ENCODE measurements at regions not wholly inside any gene's neighbourhood (a gene's known extent, or its start where the extent isn't known, plus 50 kb on each side); places are given as distances from the start of the nearest gene placed in this dataset.

- Histone ChIP-seq H3K4me3 (ENCODE audit: low read depth in 1 of 3, low read length in 3 of 3) (no peak overlapping the region), H3K36me3 (ENCODE audit: control insufficient read depth in 4 of 4, insufficient read depth in 3 of 4, low read depth in 1 of 4, low read length in 3 of 4) (no peaks in the 10 kb centered on the region), H3K9me3 (ENCODE audit: control insufficient read depth in 4 of 4, low read length in 3 of 4) (no peaks in the 10 kb centered on the region), H3K4me1 (ENCODE audit: control insufficient read depth in 4 of 4, insufficient read depth in 4 of 4, low read length in 3 of 4) (no peaks in the 10 kb centered on the region), H3K9ac (ENCODE audit: low read depth in 1 of 2, low read length in 2 of 2) (no peak overlapping the region), H3K27ac (ENCODE audit: low read depth in 1 of 2, low read length in 2 of 2) (no peak overlapping the region), H3K27me3 (ENCODE audit: control insufficient read depth in 4 of 4, insufficient read depth in 4 of 4, low read length in 3 of 4) (no peaks in the 10 kb centered on the region)
- DNase-seq (ENCODE audit: low spot score), result no peak
- TF ChIP-seq HNF4A (conservative IDR thresholded peaks at IDR 0.05), result no peak
- no peak for TF ChIP-seq FOXA2 (IDR thresholded peaks at IDR 0.05)
- TF ChIP-seq RAD21 (IDR thresholded peaks at IDR 0.05), result no peak
- TF ChIP-seq, protein P1, sequence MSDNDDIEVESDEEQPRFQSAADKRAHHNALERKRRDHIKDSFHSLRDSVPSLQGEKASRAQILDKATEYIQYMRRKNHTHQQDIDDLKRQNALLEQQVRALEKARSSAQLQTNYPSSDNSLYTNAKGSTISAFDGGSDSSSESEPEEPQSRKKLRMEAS (IDR thresholded peaks at IDR 0.05), result no peak
- TF ChIP-seq JUND (IDR thresholded peaks at IDR 0.05), result no peak
- no peak for TF ChIP-seq CTCF (IDR thresholded peaks at IDR 0.05; ENCODE audit: low read depth, low read length, missing input control)
- TF ChIP-seq GABPA (IDR thresholded peaks at IDR 0.05 in 1 of 2, conservative IDR thresholded peaks at IDR 0.05 in 1 of 2), result no peak
- no peak for TF ChIP-seq EGR1 (IDR thresholded peaks at IDR 0.05; ENCODE audit: low read depth in 2 of 2)
- TF ChIP-seq, protein P2, sequence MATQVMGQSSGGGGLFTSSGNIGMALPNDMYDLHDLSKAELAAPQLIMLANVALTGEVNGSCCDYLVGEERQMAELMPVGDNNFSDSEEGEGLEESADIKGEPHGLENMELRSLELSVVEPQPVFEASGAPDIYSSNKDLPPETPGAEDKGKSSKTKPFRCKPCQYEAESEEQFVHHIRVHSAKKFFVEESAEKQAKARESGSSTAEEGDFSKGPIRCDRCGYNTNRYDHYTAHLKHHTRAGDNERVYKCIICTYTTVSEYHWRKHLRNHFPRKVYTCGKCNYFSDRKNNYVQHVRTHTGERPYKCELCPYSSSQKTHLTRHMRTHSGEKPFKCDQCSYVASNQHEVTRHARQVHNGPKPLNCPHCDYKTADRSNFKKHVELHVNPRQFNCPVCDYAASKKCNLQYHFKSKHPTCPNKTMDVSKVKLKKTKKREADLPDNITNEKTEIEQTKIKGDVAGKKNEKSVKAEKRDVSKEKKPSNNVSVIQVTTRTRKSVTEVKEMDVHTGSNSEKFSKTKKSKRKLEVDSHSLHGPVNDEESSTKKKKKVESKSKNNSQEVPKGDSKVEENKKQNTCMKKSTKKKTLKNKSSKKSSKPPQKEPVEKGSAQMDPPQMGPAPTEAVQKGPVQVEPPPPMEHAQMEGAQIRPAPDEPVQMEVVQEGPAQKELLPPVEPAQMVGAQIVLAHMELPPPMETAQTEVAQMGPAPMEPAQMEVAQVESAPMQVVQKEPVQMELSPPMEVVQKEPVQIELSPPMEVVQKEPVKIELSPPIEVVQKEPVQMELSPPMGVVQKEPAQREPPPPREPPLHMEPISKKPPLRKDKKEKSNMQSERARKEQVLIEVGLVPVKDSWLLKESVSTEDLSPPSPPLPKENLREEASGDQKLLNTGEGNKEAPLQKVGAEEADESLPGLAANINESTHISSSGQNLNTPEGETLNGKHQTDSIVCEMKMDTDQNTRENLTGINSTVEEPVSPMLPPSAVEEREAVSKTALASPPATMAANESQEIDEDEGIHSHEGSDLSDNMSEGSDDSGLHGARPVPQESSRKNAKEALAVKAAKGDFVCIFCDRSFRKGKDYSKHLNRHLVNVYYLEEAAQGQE (IDR thresholded peaks at IDR 0.05), result no peak
- no peak for TF ChIP-seq HNF4G (IDR thresholded peaks at IDR 0.05)
- TF ChIP-seq NR2F2 (IDR thresholded peaks at IDR 0.05), result no peak
- no peak for TF ChIP-seq FOXA1 (IDR thresholded peaks at IDR 0.05)
- TF ChIP-seq SP1 (IDR thresholded peaks at IDR 0.05), result no peak
- 86% methylated on average over 3 of the region's 3 CpGs for WGBS
Measured at GRCh38 chr2:34402376-34402775, 803.3 kb upstream of the FAM98A start.

- H3K36me3 ChIP-seq (ENCODE audit: control insufficient read depth in 4 of 4, insufficient read depth in 3 of 4, low read depth in 1 of 4, low read length in 3 of 4), result no peaks in the 10 kb centered on the region
- no peak overlapping the region for H3K9ac ChIP-seq (ENCODE audit: low read depth in 1 of 2, low read length in 2 of 2)
- TF ChIP-seq HNF4A (conservative IDR thresholded peaks at IDR 0.05) (no peak), FOXA2 (IDR thresholded peaks at IDR 0.05) (no peak), ATF3 (IDR thresholded peaks at IDR 0.05) (no peak)
- DNase-seq (ENCODE audit: low spot score), result no peak
- H3K4me3 ChIP-seq (ENCODE audit: low read depth in 1 of 3, low read length in 3 of 3), result no peak overlapping the region
- H3K4me1 ChIP-seq (ENCODE audit: control insufficient read depth in 4 of 4, insufficient read depth in 4 of 4, low read length in 3 of 4), result no peaks in the 10 kb centered on the region
- 75% methylated on average over 5 of the region's 5 CpGs for WGBS
- no peak overlapping the region for H3K27ac ChIP-seq (ENCODE audit: low read depth in 1 of 2, low read length in 2 of 2)
- no peaks in the 10 kb centered on the region for H3K27me3 ChIP-seq (ENCODE audit: control insufficient read depth in 4 of 4, insufficient read depth in 4 of 4, low read length in 3 of 4)
- H3K9me3 ChIP-seq (ENCODE audit: control insufficient read depth in 4 of 4, low read length in 3 of 4), result no peaks in the 10 kb centered on the region
Measured at GRCh38 chr2:34401186-34401585, 802.1 kb upstream of the FAM98A start.

GRCh38 chr2:34388446-34388845 is 789.3 kb upstream of the FAM98A start:
- no peak for DNase-seq (ENCODE audit: low spot score)
- WGBS, result 39% methylated on average over 2 of the region's 2 CpGs
- H3K9ac ChIP-seq (ENCODE audit: low read depth in 1 of 2, low read length in 2 of 2), result no peak overlapping the region
- H3K4me1 ChIP-seq (ENCODE audit: control insufficient read depth in 4 of 4, insufficient read depth in 4 of 4, low read length in 3 of 4), result no peaks in the 10 kb centered on the region
- H3K9me3 ChIP-seq (ENCODE audit: control insufficient read depth in 4 of 4, low read length in 3 of 4), result no peaks in the 10 kb centered on the region
- no peak overlapping the region for H3K4me3 ChIP-seq (ENCODE audit: low read depth in 1 of 3, low read length in 3 of 3)
- H3K36me3 ChIP-seq (ENCODE audit: control insufficient read depth in 4 of 4, insufficient read depth in 3 of 4, low read depth in 1 of 4, low read length in 3 of 4), result no peaks in the 10 kb centered on the region
- no peaks in the 10 kb centered on the region for H3K27me3 ChIP-seq (ENCODE audit: control insufficient read depth in 4 of 4, insufficient read depth in 4 of 4, low read length in 3 of 4)
- no peak overlapping the region for H3K27ac ChIP-seq (ENCODE audit: low read depth in 1 of 2, low read length in 2 of 2)
- TF ChIP-seq, protein P1 (IDR thresholded peaks at IDR 0.05), result no peak
- TF ChIP-seq RXRA (IDR thresholded peaks at IDR 0.05) (no peak), FOXA1 (IDR thresholded peaks at IDR 0.05) (no peak), ATF3 (IDR thresholded peaks at IDR 0.05) (no peak), HNF4A (conservative IDR thresholded peaks at IDR 0.05) (no peak), FOXA2 (IDR thresholded peaks at IDR 0.05) (no peak), JUND (IDR thresholded peaks at IDR 0.05) (no peak), YY1 (IDR thresholded peaks at IDR 0.05) (no peak), TAF1 (conservative IDR thresholded peaks at IDR 0.05) (no peak), EGR1 (IDR thresholded peaks at IDR 0.05; ENCODE audit: low read depth in 2 of 2) (no peak), NR2F2 (IDR thresholded peaks at IDR 0.05) (no peak)
- TF ChIP-seq, protein P2 (IDR thresholded peaks at IDR 0.05), result no peak
